Esophagus (tissue), 2 donors: ENCODE measurements at regions not wholly inside any gene's neighbourhood (a gene's known extent, or its start where the extent isn't known, plus 50 kb on each side); places are given as distances from the start of the nearest gene placed in this dataset.
A peak's percentile ranks its signal among the peaks of the same experiment; 100 is the strongest.

ENCODE experiments used
- H3K27ac ChIP-seq, 2 donors: one replicate each; pipeline ENCODE4 v1.5.1; 2013; ENCODE audit warnings: low read depth in 2 of 2, mild to moderate bottlenecking in 2 of 2, inconsistent platforms in 1 of 2, low read length in 1 of 2, moderate library complexity in 1 of 2
- H3K27me3 ChIP-seq, 2 donors: one replicate each; pipeline ENCODE4 v1.6.1; 2013; ENCODE audit warnings: low read length in 2 of 2, control low read depth in 1 of 2, mild to moderate bottlenecking in 1 of 2; ENCODE audit not compliant: insufficient read depth in 2 of 2, control insufficient read depth in 1 of 2
- H3K36me3 ChIP-seq, 2 donors: one replicate each; pipeline ENCODE4 v1.6.1; 2013; ENCODE audit warnings: low read length in 1 of 2; ENCODE audit not compliant: control insufficient read depth in 2 of 2, insufficient read depth in 2 of 2
- H3K4me1 ChIP-seq, 2 donors: one replicate each; pipeline ENCODE4 v1.6.1; 2013; ENCODE audit warnings: low read length in 1 of 2; ENCODE audit not compliant: control insufficient read depth in 2 of 2, insufficient read depth in 2 of 2
- H3K4me3 ChIP-seq, 2 donors: one replicate each; pipeline ENCODE4 v1.5.1; 2013; ENCODE audit warnings: low read length in 2 of 2, mild to moderate bottlenecking in 2 of 2, low read depth in 1 of 2, moderate library complexity in 1 of 2
- H3K9me3 ChIP-seq, 2 donors: one replicate each; pipeline ENCODE4 v1.6.1; 2013; ENCODE audit warnings: mild to moderate bottlenecking in 2 of 2, low read depth in 1 of 2, low read length in 1 of 2, moderate library complexity in 1 of 2; ENCODE audit not compliant: control insufficient read depth in 2 of 2, insufficient read depth in 1 of 2
- WGBS, 2 donors: extraction: QIAGEN DNeasy Blood & Tissue Kit; methylation state at CpG; one replicate each; pipeline ENCODE4 v1.1.7; 2013; 5-methylcytosine and 5-hydroxymethylcytosine counted together
- donor health status: healthy with polysubstance abuse.
- donor health status: Bipolar disorder and iron deficiency.

GRCh38 chr3:59249004-59249403 lies 199.2 kb upstream of the CFAP20DC start:
- Histone ChIP-seq H3K36me3 (no peaks in the 10 kb centered on the region), H3K4me1 (peaks cover 0 to 3% of the 10 kb centered on the region in 2 donors), H3K4me3 (no peak overlapping the region), H3K9me3 (no peaks in the 10 kb centered on the region), H3K27me3 (no peaks in the 10 kb centered on the region), H3K27ac (no peak overlapping the region)

- H3K36me3 ChIP-seq, result no peaks in the 10 kb centered on the region
- H3K27ac ChIP-seq, result no peak overlapping the region
- H3K4me1 ChIP-seq, result peaks cover 0 to 3% of the 10 kb centered on the region in 2 donors
- H3K4me3 ChIP-seq, result no peak overlapping the region
- no peaks in the 10 kb centered on the region for H3K9me3 ChIP-seq
- WGBS, 2 donors, result 49 to 65% methylated on average over 3 of the region's 3 CpGs
- H3K27me3 ChIP-seq, result no peaks in the 10 kb centered on the region
Measured at GRCh38 chr3:59247402-59247841, 197.6 kb upstream of the CFAP20DC start.

DNA sequence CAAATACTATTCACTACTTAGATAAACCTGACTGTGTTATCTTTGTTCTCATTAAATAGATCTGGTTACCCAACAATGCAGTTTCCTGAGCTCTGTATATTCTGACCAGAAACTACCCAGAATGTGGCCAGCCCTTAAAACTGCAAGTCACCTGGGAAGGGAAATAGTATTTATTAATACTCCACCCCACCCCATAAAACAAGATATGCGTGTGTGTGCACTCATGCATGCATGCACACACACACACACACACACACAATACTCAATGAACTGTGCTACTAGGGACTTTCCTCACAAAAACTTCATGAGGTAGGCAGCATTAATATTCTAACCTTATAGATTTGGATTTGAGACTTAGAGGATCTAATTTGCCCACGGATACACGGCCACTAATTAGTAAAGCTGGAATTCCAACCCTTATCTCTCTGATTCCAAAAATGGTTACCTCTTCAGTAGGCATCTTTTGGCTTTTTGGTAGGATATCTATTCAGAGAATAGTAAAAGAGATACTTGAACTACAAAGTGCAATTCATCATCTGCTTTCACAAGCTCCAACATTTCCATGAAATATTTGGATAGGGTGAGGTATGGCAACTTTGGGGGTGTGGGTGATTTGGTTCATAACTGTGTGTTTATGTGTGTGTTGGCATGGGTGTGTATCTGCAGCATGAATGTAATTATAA lies 197.0 kb upstream of the CFAP20DC start:
- no peak overlapping the region for H3K27ac ChIP-seq
- no peak overlapping the region for H3K4me3 ChIP-seq
- peaks cover 0 to 3% of the 10 kb centered on the region in 2 donors for H3K4me1 ChIP-seq
- H3K9me3 ChIP-seq, result no peaks in the 10 kb centered on the region
- WGBS, 2 donors, result 59 to 62% methylated on average over 3 of the region's 3 CpGs
- H3K36me3 ChIP-seq, result no peaks in the 10 kb centered on the region
- no peaks in the 10 kb centered on the region for H3K27me3 ChIP-seq

DNA sequence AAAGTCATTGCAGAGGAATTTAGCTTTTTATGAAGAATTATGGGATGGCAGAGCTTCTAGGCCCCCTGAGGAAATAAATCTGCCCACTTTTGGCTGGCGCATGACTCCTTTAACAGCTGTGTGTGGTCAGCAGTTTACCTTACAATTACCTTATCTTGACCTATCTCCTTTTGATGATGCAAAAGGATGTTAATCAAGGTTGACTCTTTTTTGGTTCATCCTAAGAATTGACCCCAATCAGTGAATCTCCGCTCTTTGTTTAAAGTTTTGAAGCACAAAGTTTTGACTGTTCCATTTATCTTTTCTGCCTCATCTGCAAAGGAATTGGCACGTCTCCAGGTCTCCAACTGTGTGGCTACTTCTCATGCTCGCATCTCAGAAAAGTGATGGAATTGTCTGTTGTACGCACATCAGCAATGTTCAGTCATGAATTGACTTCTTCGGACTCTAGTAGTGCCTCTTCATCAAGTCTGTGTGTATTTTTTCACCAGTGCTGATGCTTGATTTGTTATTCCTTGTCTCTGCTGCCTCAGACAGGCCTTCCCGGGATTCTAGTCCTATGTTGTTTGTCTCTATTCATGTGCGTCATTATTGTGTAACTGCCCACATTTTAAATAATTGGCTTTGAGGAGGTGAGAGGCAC lies 196.2 kb upstream of the CFAP20DC start:
- H3K36me3 ChIP-seq, result no peaks in the 10 kb centered on the region
- peak overlapping the region in 1 of 2 donors; percentile 13 for H3K27ac ChIP-seq
- no peaks in the 10 kb centered on the region for H3K27me3 ChIP-seq
- no peaks in the 10 kb centered on the region for H3K9me3 ChIP-seq
- peaks cover 0 to 3% of the 10 kb centered on the region in 2 donors for H3K4me1 ChIP-seq
- WGBS, 2 donors, result 52 to 61% methylated on average over 8 of the region's 8 CpGs
- no peak overlapping the region for H3K4me3 ChIP-seq

GRCh38 chr3:59245300-59245858 lies 195.6 kb upstream of the CFAP20DC start:
- no peaks in the 10 kb centered on the region for H3K27me3 ChIP-seq
- 30 to 40% methylated on average over 5 of the region's 5 CpGs for WGBS, 2 donors
- no peak overlapping the region for H3K27ac ChIP-seq
- H3K36me3 ChIP-seq, result no peaks in the 10 kb centered on the region
- H3K4me3 ChIP-seq, result no peak overlapping the region
- H3K4me1 ChIP-seq, result peaks cover 0 to 3% of the 10 kb centered on the region in 2 donors
- H3K9me3 ChIP-seq, result no peaks in the 10 kb centered on the region

- Histone ChIP-seq H3K36me3 (no peaks in the 10 kb centered on the region), H3K27me3 (no peaks in the 10 kb centered on the region), H3K4me3 (no peak overlapping the region), H3K27ac (no peak overlapping the region), H3K9me3 (no peaks in the 10 kb centered on the region), H3K4me1 (peaks cover 0 to 3% of the 10 kb centered on the region in 2 donors)
- WGBS, 2 donors, result 68 to 76% methylated on average over 6 of the region's 6 CpGs
Measured at GRCh38 chr3:59244343-59244742, 194.5 kb upstream of the CFAP20DC start.

GRCh38 chr3:59243476-59243875 lies 193.7 kb upstream of the CFAP20DC start:
- H3K4me1 ChIP-seq, result peaks cover 0 to 3% of the 10 kb centered on the region in 2 donors
- H3K4me3 ChIP-seq, result no peak overlapping the region
- H3K36me3 ChIP-seq, result no peaks in the 10 kb centered on the region
- WGBS, 2 donors, result 82 to 89% methylated on average over 1 of the region's 1 CpG
- no peak overlapping the region for H3K27ac ChIP-seq
- H3K27me3 ChIP-seq, result no peaks in the 10 kb centered on the region
- H3K9me3 ChIP-seq, result no peaks in the 10 kb centered on the region

- Histone ChIP-seq H3K9me3 (no peaks in the 10 kb centered on the region), H3K4me3 (no peak overlapping the region), H3K27ac (no peak overlapping the region), H3K4me1 (no peaks in the 10 kb centered on the region), H3K36me3 (no peaks in the 10 kb centered on the region), H3K27me3 (no peaks in the 10 kb centered on the region)
- 93 to 95% methylated on average over 2 of the region's 2 CpGs for WGBS, 2 donors
Measured at GRCh38 chr3:59240666-59241255, 190.9 kb upstream of the CFAP20DC start.

DNA sequence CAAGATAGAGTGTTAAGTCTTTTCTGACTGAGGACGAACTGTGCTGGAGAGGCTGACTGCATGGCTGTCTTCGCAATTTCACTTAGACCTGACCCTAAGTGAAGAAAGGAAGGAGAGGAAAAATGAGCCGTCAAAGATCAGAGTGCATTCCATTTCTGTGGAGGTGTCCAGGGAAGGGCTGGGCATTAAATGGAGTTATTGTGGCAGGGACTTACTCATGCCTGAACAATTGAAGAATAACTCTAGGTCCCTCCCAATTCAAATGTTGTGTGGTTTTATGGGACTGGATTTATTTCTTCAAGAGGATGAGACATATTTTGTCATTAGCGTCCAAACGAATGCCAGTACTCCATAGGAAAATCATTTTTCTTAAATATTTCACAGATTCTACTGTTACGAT lies 187.3 kb upstream of the CFAP20DC start:
- 85 to 94% methylated on average over 6 of the region's 6 CpGs for WGBS, 2 donors
- no peak overlapping the region for H3K4me3 ChIP-seq
- no peaks in the 10 kb centered on the region for H3K4me1 ChIP-seq
- H3K9me3 ChIP-seq, result no peaks in the 10 kb centered on the region
- no peak overlapping the region for H3K27ac ChIP-seq
- no peaks in the 10 kb centered on the region for H3K27me3 ChIP-seq
- H3K36me3 ChIP-seq, result no peaks in the 10 kb centered on the region
